Islet of Langerhans (tissue), 1 donor: ENCODE measurements at regions not wholly inside any gene's neighbourhood (a gene's known extent, or its start where the extent isn't known, plus 50 kb on each side); places are given as distances from the start of the nearest gene placed in this dataset.

ENCODE experiments used
- FAIRE-seq: peaks from one replicate; lab custom pipeline; 2011; peaks lifted over from hg19 to GRCh38; lab: Jason Lieb, UNC

DNA sequence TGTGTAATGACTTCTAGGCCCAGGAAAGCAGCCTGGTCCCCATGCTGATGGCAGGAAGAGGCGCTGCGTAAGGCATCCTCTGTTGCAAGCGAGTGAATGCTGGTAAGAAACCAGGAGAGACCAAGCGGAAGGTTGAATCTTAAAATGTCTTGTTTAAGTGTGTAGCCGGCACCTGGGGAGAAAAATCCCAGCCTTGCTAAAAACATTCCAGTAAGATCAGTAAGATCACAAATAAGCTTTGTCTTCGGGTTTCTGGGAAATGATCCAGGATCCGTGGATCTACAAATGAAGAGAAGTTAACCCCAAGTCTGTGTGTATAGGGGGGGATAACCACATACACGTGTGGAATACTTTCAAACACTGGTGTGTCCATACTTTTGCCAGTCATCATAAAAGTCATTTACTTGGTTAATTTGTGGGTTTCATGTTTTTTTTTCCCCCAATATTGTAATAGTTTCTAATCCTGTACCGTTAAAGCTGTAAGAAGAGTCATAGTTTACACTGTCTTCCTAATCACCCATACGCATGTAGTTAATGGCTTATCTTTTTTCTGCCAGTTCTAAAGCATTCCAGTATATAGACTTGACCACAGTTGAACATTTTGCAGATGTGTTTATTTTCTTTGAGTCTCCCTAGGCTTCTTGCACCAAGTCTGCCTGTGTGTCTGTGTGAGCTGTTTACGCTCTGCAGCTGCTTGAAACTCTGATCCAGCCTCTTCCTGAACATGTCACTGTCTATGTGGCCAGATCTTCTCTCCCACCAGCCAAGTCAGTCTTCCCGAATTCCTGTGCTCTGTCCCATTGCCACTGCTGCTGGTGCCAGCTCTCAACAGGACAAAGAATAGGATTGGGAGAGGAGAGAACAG, 135.9 kb upstream of the ARL4C start:
- FAIRE-seq = no peak

- FAIRE-seq = no peak
These were observed 135.0 kb upstream of the ARL4C start for GRCh38 chr2:234631646-234632514.

GRCh38 chr2:234630801-234631261, 133.9 kb upstream of the ARL4C start:
- FAIRE-seq = no peak

- no peak for FAIRE-seq
These were observed 132.7 kb upstream of the ARL4C start for GRCh38 chr2:234629596-234629995.

GRCh38 chr2:234628953-234629352, 132.1 kb upstream of the ARL4C start:
- no peak for FAIRE-seq

DNA sequence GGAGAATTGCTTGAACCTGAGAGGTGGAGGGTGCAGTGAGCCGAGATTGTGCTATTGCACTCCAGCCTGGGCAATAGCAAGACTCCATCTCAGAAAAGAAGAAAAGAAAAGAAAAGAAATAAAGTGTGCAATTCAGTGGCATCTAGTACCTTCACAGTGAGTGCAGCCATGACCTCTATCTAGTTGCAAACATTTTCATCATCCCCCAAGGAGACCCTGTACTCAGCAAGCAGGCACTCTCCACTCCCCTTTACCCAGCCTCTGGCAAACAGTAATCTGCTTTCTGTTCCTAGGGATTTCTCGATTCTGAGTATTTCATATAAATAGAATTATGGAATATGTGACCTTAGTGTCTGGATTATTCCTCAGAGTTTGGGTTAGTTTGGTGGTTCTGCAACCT, 130.4 kb upstream of the ARL4C start:
- FAIRE-seq = no peak

DNA sequence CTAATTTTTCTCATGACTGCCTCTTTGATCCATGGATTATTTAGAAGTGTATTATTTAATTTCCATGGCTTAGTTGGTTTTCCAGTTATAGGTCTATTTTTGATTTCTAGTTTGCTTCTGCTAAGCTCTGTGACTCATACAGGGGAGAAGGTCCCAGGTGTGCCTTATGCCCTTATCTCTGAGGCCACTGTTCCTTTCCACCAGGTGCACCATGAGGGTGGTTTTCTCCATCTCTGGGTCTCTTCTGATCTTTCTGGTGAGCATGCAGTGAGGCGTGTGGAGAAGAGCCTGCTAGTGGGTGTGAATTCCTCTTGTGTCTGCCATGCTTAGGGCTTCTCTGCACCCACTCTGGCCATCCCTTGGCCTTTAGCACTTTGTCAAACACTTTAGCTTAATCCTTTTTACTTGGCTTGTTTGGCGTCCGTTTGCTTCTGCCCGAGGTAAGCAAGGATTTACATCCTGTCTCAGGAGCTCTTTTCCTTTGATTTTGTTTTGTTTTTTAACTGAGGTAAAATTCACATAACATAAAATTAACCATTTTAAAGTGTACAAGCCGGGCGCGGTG, 129.8 kb upstream of the ARL4C start:
- no peak for FAIRE-seq

- no peak for FAIRE-seq
These were observed 128.9 kb upstream of the ARL4C start for GRCh38 chr2:234625626-234626250.

- no peak for FAIRE-seq
These were observed 126.7 kb upstream of the ARL4C start for GRCh38 chr2:234623521-234623991.

- FAIRE-seq = no peak
These were observed 124.2 kb upstream of the ARL4C start for GRCh38 chr2:234621120-234621519.

GRCh38 chr2:234620018-234620417, 123.1 kb upstream of the ARL4C start:
- FAIRE-seq = no peak

GRCh38 chr2:234615643-234616356, 118.9 kb upstream of the ARL4C start:
- no peak for FAIRE-seq

- FAIRE-seq = no peak
These were observed 114.3 kb upstream of the ARL4C start for GRCh38 chr2:234611209-234611608.

- FAIRE-seq = no peak
These were observed 112.1 kb upstream of the ARL4C start for GRCh38 chr2:234608946-234609345.

DNA sequence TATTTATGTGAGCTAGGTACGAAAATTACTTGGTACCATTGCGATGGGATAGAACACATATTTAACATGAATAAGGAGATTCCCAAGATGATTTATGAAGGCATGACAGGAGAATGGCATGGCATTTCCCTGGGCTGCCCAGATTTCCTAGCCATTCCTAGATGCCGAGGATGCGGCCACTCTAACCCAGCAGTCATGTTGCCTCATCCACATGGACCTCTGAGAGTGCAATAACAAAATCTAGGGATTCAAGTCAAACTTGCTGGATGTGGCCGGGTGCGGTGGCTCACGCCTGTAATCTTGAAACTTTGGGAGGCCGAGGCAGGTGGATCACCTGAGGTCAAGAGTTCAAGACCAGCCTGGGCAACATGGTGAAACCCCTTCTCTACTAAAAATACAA, 110.8 kb upstream of the ARL4C start:
- FAIRE-seq = no peak

DNA sequence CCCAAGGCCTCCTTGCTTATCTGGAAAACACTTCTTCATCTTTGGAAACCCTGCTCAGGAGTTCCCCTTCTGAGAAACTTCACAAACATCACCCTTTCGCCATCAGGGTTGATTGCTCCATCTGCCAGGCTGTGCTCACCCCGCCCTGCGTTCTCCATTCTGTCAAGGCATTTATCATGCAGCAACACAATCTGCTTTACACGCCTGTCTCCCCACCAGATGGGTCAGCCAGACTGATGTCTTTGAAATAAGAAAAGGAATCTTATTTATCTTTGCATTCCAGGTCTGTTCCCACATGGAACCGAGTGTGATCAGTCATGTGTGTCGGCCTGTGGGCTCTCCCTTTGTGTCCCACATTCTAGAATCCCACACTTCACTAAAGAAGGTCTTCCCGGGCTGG, 110.0 kb upstream of the ARL4C start:
- no peak for FAIRE-seq

GRCh38 chr2:234603619-234604018, 106.7 kb upstream of the ARL4C start:
- FAIRE-seq = no peak

DNA sequence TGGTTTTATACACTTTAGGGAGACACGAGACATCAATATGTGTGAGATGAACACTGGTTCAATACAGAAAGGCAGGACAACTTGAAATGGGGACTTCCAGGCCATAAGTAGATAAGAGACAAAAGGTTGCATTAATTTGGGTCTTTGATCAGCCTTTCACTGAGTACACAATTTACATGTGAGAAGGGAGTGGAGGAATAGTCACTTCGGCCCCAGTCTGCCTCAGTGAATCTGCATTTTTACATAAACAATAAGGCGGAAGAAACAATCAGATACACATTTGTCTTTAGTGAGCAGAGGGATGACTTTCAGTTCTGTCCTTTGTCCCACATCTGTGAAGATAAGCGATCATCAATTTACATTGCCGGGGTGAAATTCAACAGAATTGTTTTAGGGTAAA, 104.3 kb upstream of the ARL4C start:
- no peak for FAIRE-seq

DNA sequence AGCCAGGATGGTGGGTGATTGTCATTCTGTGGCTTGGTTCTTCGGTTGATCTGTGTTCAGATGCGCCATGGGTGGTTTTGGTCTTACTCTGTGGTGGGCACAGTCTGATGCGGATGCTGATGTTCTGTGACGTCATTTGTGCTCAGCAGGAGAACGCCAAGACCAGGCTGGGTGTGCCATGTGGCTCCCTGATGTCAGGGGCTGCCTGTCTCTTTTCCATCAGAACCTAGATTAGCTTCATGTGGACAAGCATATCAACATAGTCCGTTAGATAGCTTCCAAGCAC, 100.6 kb upstream of the ARL4C start:
- no peak for FAIRE-seq

- no peak for FAIRE-seq
These were observed 100.1 kb upstream of the ARL4C start for GRCh38 chr2:234596696-234597575.

- no peak for FAIRE-seq
These were observed 98.9 kb upstream of the ARL4C start for GRCh38 chr2:234595829-234596228.
